DMS53 treated with DMSO at 0.1 percent for 48 hours (cell line): ENCODE measurements at regions not wholly inside any gene's neighbourhood (a gene's known extent, or its start where the extent isn't known, plus 50 kb on each side); places are given as distances from the start of the nearest gene placed in this dataset.
"Not testable (repeated sequence)": the region's sequence is repeated elsewhere in the genome, so short reads cannot be mapped to it uniquely, and the experiment has no call there.

Experiments
- DNase-seq: peaks from one replicate; lab custom pipeline; 2025; ENCODE audit not compliant: unreplicated experiment; lab: John Stamatoyannopoulos, UW

GRCh38 chr5:176018598-176018997, 50.5 kb upstream of the THOC3 start:
- DNase-seq = not testable (repeated sequence)

GRCh38 chr5:176020852-176021251, 52.7 kb upstream of the THOC3 start:
- DNase-seq = not testable (repeated sequence)

- DNase-seq = not testable (repeated sequence)
Observed at GRCh38 chr5:176023535-176023934, 55.4 kb upstream of the THOC3 start.

GRCh38 chr5:176029445-176029844, 61.3 kb upstream of the THOC3 start:
- not testable (repeated sequence) for DNase-seq

GRCh38 chr5:176030361-176031117, 62.4 kb upstream of the THOC3 start:
- not testable (repeated sequence) for DNase-seq

- DNase-seq = not testable (repeated sequence)
Observed at GRCh38 chr5:176031118-176031510, 63.0 kb upstream of the THOC3 start.

- not testable (repeated sequence) for DNase-seq
Observed at GRCh38 chr5:176033186-176033585, 65.1 kb upstream of the THOC3 start.

GRCh38 chr5:176034407-176035200, 66.5 kb upstream of the THOC3 start:
- not testable (repeated sequence) for DNase-seq

GRCh38 chr5:176035201-176035530, 67.1 kb upstream of the THOC3 start:
- not testable (repeated sequence) for DNase-seq

- DNase-seq = not testable (repeated sequence)
Observed at GRCh38 chr5:176035816-176036308, 67.7 kb upstream of the THOC3 start.

GRCh38 chr5:176036391-176036790, 68.3 kb upstream of the THOC3 start:
- not testable (repeated sequence) for DNase-seq

- DNase-seq = not testable (repeated sequence)
Observed at GRCh38 chr5:176037190-176037589, 69.1 kb upstream of the THOC3 start.

- DNase-seq = not testable (repeated sequence)
Observed at GRCh38 chr5:176040105-176040801, 72.1 kb upstream of the THOC3 start.

- not testable (repeated sequence) for DNase-seq
Observed at GRCh38 chr5:176041248-176041994, 73.3 kb upstream of the THOC3 start.

GRCh38 chr5:176042020-176042658, 74.0 kb upstream of the THOC3 start:
- not testable (repeated sequence) for DNase-seq

GRCh38 chr5:176043252-176043829, 75.2 kb upstream of the THOC3 start:
- DNase-seq = not testable (repeated sequence)

GRCh38 chr5:176043986-176044385, 75.9 kb upstream of the THOC3 start:
- not testable (repeated sequence) for DNase-seq

- DNase-seq = not testable (repeated sequence)
Observed at GRCh38 chr5:176044431-176044830, 76.3 kb upstream of the THOC3 start.

GRCh38 chr5:176045442-176045841, 77.3 kb upstream of the THOC3 start:
- DNase-seq = not testable (repeated sequence)

- not testable (repeated sequence) for DNase-seq
Observed at GRCh38 chr5:176048671-176049070, 80.6 kb upstream of the THOC3 start.
